ENCODE measurements at regions not wholly inside any gene's neighbourhood (a gene's known extent, or its start where the extent isn't known, plus 50 kb on each side); places are given as distances from the start of the nearest gene placed in this dataset.
"Not testable (repeated sequence)": the region's sequence is repeated elsewhere in the genome, so short reads cannot be mapped to it uniquely, and the experiment has no call there.

GRCh38 chr2:91877658-91878210 lies 2993.5 kb upstream of the TEKT4 start:
- not testable (repeated sequence) for H3K27me3 ChIP-seq; H3K9me3 ChIP-seq; H3K4me3 ChIP-seq; ATAC-seq (ENCODE audit: low FRiP score in 2 of 2); H3K36me3 ChIP-seq; H3K4me1 ChIP-seq; H3K27ac ChIP-seq
- WGBS, 2 donors: 91% methylated on average over 25 to 29 of the region's 29 CpGs
- peak in 1 of 2 donors; percentile 83 for DNase-seq

DNA sequence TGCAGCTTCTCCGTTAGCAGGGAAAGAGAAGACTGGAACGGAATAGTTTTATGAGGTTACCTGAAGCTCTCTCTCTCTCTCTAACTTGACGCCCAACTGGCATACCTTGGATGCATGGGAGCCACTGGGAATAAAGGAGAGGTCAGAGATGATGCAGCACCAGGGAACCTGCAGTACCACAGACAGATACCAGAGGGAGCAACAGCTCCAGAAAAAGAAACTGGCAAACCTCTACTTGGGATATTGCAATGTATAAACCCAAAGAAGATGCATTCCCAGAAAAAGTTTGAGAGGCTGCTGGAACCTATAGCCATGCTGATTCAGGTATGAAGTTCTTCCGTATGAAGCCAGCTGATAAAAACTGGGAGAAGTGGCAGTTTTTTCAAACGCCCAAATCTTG lies 2976.1 kb upstream of the TEKT4 start:
- TF ChIP-seq, protein P1, sequence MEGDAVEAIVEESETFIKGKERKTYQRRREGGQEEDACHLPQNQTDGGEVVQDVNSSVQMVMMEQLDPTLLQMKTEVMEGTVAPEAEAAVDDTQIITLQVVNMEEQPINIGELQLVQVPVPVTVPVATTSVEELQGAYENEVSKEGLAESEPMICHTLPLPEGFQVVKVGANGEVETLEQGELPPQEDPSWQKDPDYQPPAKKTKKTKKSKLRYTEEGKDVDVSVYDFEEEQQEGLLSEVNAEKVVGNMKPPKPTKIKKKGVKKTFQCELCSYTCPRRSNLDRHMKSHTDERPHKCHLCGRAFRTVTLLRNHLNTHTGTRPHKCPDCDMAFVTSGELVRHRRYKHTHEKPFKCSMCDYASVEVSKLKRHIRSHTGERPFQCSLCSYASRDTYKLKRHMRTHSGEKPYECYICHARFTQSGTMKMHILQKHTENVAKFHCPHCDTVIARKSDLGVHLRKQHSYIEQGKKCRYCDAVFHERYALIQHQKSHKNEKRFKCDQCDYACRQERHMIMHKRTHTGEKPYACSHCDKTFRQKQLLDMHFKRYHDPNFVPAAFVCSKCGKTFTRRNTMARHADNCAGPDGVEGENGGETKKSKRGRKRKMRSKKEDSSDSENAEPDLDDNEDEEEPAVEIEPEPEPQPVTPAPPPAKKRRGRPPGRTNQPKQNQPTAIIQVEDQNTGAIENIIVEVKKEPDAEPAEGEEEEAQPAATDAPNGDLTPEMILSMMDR (IDR thresholded peaks at IDR 0.05): peak in 1 of 6 experiments; percentile 10
- not testable (repeated sequence) for H3K4me3 ChIP-seq; H3K36me3 ChIP-seq; H3K27me3 ChIP-seq; ATAC-seq (ENCODE audit: low FRiP score in 2 of 2); H3K27ac ChIP-seq; DNase-seq; H3K9me3 ChIP-seq; H3K4me1 ChIP-seq
- 25 to 26% methylated on average over 5 of the region's 5 CpGs for WGBS, 2 donors

DNA sequence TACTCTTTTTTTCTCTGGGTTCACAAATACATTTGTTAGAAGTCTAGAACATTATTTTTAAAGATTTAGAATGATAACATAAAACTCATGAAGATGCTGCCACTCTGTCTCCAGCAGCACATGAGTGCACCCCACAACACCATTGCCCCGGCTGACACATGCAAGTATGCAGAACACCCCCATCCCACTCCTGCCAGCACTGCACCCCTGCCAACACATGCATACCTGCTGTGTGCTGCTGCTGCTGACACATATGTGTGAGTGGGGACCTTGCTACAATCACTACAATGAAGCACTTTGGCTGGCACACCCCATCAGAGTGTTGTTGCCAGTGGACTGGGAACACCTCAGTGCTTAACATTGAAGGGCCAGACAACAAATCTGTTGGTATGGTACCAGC lies 2953.6 kb upstream of the TEKT4 start:
- H3K36me3 ChIP-seq; H3K27ac ChIP-seq; H3K27me3 ChIP-seq; ATAC-seq (ENCODE audit: low FRiP score in 2 of 2); DNase-seq; H3K4me1 ChIP-seq; H3K9me3 ChIP-seq; H3K4me3 ChIP-seq: not testable (repeated sequence)
- WGBS, 2 donors: 67 to 73% methylated on average over 1 of the region's 1 CpG

Small RNA genes lying in the stretch of these regions (small RNA-seq; reads per million reads assigned to genes)
- 0 reads per million in 4 donors for gene AC127391.1
